ENCODE measurements at regions not wholly inside any gene's neighbourhood (a gene's known extent, or its start where the extent isn't known, plus 50 kb on each side); places are given as distances from the start of the nearest gene placed in this dataset.

GRCh38 chr5:172528440-172528839 lies 74.1 kb upstream of the SH3PXD2B start:
- H3K9me3 Mint-ChIP-seq = no peaks in the 10 kb centered on the region
- TF ChIP-seq CTCF (IDR thresholded peaks at IDR 0.05; ENCODE audit: unreplicated experiment in 3 of 3) = no peak
- no peak overlapping the region for H3K27ac Mint-ChIP-seq
- no peaks in the 10 kb centered on the region for H3K36me3 Mint-ChIP-seq (ENCODE audit: low read depth)
- peaks cover 5% of the 10 kb centered on the region for H3K4me1 Mint-ChIP-seq
- peaks cover 18% of the 10 kb centered on the region for H3K27me3 Mint-ChIP-seq (ENCODE audit: low read depth)
- H3K4me3 Mint-ChIP-seq = no peak overlapping the region

GRCh38 chr5:172527559-172527958 lies 73.2 kb upstream of the SH3PXD2B start:
- no peak for TF ChIP-seq CTCF (IDR thresholded peaks at IDR 0.05; ENCODE audit: unreplicated experiment in 3 of 3)
- Mint-ChIP-seq H3K9me3 (peaks cover 5% of the 10 kb centered on the region), H3K27me3 (ENCODE audit: low read depth) (peaks cover 24% of the 10 kb centered on the region), H3K4me1 (no peaks in the 10 kb centered on the region), H3K27ac (no peak overlapping the region), H3K4me3 (no peak overlapping the region), H3K36me3 (ENCODE audit: low read depth) (no peaks in the 10 kb centered on the region)

- Mint-ChIP-seq H3K27ac (no peak overlapping the region), H3K27me3 (ENCODE audit: low read depth) (peaks cover 24% of the 10 kb centered on the region), H3K4me3 (no peak overlapping the region), H3K4me1 (no peaks in the 10 kb centered on the region), H3K36me3 (ENCODE audit: low read depth) (no peaks in the 10 kb centered on the region), H3K9me3 (peaks cover 19% of the 10 kb centered on the region)
- TF ChIP-seq CTCF (IDR thresholded peaks at IDR 0.05; ENCODE audit: unreplicated experiment in 3 of 3) = no peak
These were observed 71.7 kb upstream of the SH3PXD2B start for GRCh38 chr5:172525996-172526360.

GRCh38 chr5:172525307-172525995 lies 71.1 kb upstream of the SH3PXD2B start:
- TF ChIP-seq CTCF (IDR thresholded peaks at IDR 0.05; ENCODE audit: unreplicated experiment in 3 of 3) = no peak
- Mint-ChIP-seq H3K36me3 (ENCODE audit: low read depth) (no peaks in the 10 kb centered on the region), H3K27ac (no peak overlapping the region), H3K9me3 (peaks cover 23% of the 10 kb centered on the region), H3K4me1 (no peaks in the 10 kb centered on the region), H3K27me3 (ENCODE audit: low read depth) (peaks cover 24% of the 10 kb centered on the region), H3K4me3 (no peak overlapping the region)

- Mint-ChIP-seq H3K9me3 (peaks cover 29% of the 10 kb centered on the region), H3K27me3 (ENCODE audit: low read depth) (peaks cover 24% of the 10 kb centered on the region), H3K4me3 (no peak overlapping the region), H3K4me1 (no peaks in the 10 kb centered on the region), H3K36me3 (ENCODE audit: low read depth) (no peaks in the 10 kb centered on the region), H3K27ac (no peak overlapping the region)
- TF ChIP-seq CTCF (IDR thresholded peaks at IDR 0.05; ENCODE audit: unreplicated experiment in 3 of 3) = no peak
These were observed 70.3 kb upstream of the SH3PXD2B start for GRCh38 chr5:172524573-172525021.

GRCh38 chr5:172523146-172523745 lies 68.9 kb upstream of the SH3PXD2B start:
- no peak for TF ChIP-seq CTCF (IDR thresholded peaks at IDR 0.05; ENCODE audit: unreplicated experiment in 3 of 3)
- H3K27ac Mint-ChIP-seq = no peak overlapping the region
- no peak overlapping the region for H3K4me3 Mint-ChIP-seq
- H3K36me3 Mint-ChIP-seq (ENCODE audit: low read depth) = no peaks in the 10 kb centered on the region
- peaks cover 22% of the 10 kb centered on the region for H3K27me3 Mint-ChIP-seq (ENCODE audit: low read depth)
- H3K4me1 Mint-ChIP-seq = no peaks in the 10 kb centered on the region
- peaks cover 42% of the 10 kb centered on the region for H3K9me3 Mint-ChIP-seq

All from nephron (organoid).